GM21737 (cell line): ENCODE measurements at regions not wholly inside any gene's neighbourhood (a gene's known extent, or its start where the extent isn't known, plus 50 kb on each side); places are given as distances from the start of the nearest gene placed in this dataset.

Experiments
- ATAC-seq: cut with Tn5 transposase; IDR thresholded peaks from one replicate; pipeline ENCODE4 v1.9.1; 2021; ENCODE audit warnings: mild to moderate bottlenecking, moderate library complexity; ENCODE audit not compliant: unreplicated experiment

DNA sequence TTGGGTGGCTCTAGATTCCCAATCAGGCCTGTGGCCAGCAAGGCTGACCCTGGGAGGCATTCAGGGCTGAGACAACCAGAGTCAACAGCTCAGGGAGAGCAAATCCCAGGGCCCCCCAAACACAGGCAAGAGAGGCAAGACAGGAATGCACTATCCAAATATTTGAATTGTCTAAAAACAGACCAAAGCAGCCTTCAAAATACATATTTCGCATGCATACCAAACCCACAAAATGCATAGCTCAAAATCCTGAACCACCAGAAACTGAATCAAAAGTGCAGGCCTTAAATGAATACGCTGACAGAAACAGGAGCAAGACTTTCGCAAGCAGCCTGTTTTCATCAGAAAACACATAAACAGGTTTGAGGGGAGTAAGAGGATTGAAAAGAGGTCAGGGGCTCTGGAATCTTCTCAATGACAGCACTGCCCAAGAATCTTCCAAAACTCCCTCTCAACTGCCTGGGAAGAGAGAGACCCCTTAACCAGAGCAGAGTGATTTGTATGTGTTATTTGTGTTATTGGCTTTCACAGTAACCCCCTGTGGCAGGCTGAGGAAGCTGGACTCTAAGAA is 213.6 kb upstream of the CDH5 start:
- no peak for ATAC-seq

DNA sequence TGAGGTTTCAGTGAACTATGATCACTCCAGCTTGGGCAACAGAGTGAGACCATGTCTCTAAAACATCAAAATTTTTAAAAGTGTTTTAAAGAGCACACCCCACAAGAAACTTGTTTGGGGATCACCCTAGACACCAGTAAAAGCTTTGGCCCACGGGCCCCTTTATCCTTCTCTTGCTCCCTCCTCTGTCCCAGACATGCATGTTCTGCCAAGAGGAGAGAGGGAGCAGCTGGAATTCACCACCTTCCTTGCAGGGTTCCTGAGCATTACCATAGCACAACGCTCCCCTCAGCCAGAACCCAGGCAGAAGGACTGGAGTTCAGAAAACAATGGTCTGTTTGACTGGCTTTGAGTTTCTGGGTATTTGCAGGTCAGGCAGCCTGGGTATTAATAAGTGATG is 214.3 kb upstream of the CDH5 start:
- no peak for ATAC-seq

DNA sequence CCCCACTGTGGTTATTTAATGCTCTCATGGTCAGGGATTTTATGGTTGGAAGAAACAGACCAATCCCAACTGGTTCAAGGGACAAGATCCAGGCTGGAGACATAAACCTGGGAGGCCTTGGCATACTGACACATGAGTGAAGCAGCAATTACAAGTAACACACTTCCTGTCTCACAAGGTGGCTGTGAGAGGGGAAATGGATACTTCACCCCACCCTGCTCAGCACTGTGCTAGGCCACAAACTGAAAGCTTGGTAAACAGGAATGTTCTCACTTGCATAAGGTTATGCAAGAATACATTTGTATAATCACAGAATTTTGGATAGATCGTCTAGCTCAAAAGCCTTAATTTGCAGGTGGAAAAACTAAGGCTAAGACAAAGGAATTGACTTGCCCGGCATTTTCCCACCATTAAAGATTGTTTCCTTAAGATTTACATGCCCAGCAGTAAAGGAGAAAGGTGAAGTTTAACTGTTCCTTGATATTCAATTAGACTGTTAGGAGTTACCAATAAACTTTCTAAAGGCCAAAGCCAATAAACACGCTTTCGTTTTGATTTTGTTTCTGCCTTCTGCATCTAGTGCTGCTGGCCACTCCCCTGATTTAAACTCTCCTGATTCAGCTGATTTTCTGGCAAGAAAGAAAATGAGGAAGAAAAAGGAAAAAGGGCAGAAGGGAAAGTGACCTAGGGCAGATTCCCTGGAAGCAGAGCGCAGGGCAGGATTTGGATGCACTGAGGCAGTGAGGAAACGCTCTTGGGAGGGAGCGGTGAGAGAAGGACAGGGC is 215.6 kb upstream of the CDH5 start:
- no peak for ATAC-seq

DNA sequence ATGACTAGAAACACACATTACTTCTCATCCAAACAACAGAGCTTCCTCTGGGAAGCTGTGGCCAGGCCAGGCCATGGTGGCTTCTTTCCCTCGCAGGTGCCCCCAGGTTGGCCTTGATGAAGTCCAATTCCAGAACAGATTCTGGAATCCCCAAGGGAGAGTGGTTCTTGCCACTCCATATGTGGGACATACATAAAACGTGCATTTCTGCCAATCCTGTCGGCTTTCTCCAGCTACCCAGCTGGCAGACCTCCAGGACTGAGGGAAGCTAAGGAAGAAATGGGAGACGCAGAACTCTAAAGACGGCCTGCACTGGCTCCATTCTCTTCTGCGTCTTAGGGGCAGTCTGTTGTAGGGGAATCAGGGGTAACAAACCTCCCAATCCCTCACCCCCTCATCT is 219.2 kb upstream of the CDH5 start:
- ATAC-seq: no peak

DNA sequence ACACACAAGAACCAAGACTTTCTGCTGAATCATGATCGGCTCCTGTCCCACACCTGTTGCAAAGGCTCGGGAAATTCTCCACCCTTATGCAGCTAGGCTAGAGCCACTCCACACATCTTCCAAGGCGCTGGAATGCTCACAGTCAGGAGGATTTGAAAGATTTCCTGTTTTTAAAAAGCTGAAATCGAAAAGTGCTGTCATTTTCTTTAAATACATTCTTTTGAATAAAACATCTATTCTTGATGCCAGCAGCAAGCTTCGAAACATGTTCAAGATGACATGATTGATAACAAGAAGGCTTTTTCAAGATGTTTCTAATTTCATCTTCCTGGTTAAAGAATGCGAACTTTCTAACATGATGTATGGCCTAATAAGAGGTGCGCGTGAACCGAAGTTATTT is 219.7 kb upstream of the CDH5 start:
- ATAC-seq: no peak

DNA sequence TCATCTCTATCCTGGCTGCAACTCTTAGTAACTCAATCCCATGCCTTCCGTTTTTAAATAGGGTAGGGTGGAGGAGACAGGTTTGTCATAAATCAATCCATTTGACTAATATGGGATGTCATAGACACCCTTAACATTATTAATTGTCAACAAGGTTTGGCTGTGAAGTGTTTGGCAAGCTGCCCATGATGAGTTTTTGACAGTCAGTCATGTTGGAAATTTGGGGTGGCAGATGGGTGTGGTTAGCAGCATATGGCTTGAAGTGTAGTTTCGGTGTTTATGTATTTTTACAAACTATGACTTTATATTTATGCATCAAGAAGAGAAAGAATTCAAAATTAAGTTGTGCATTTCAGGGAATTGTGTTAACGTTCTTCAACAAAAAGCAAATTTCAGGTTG is 221.8 kb upstream of the CDH5 start:
- no peak for ATAC-seq

DNA sequence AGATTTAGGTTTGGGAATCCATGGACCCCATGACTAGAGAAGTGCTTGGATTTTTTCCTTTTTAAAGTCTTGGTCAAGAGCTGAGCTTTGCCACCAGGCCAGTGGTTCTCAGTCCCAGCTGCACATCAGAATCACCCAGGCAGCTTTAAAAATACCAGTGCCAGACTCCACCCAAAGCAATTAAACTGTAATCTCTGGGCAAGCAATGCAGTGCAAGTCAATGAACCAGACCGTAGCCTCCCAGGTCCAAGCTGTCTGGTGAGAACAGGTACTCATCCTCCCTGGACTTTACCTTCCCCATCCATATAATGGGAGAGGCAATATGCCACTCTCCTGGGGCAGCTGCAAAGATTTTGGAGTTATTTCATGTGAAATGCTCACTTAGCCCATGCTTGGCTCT is 223.1 kb upstream of the CDH5 start:
- no peak for ATAC-seq

DNA sequence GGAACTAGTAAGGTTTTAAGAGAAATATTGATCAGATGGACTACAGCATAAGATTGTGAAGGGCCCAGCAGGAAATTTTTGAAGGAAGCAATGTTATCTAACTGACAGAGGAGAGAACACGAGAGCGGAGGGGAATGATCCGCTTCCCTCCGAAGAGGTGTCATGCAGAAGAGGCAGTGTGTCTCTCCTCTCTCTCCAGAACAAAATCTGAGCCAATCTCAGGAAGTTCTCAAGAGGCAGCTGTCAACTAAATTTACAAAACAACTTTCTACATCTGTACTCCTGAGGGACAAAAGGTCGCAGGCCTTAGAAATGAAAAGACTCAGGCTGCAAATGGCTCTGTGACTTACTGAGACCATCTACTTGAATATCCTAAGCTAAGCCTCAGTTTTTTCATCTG is 224.6 kb upstream of the CDH5 start:
- ATAC-seq: no peak

DNA sequence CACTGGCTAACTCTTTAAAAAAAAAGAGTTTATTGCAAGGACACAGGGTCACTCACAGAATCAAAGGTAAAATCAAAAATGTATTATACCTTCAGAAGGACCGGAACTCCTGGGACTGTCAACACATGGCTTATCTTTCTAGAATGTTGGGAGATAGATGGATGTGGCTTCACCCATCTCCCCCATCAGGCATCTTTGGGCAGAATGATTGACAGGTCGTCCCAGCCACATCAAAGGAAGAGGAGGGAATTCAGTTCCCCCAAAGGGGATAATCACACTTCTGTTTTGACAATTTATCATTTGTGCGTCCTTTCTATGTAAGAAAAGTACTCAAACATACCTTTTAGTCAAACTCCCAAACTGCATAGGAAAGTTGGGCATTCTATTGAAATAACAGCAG is 228.6 kb upstream of the CDH5 start:
- ATAC-seq: no peak

DNA sequence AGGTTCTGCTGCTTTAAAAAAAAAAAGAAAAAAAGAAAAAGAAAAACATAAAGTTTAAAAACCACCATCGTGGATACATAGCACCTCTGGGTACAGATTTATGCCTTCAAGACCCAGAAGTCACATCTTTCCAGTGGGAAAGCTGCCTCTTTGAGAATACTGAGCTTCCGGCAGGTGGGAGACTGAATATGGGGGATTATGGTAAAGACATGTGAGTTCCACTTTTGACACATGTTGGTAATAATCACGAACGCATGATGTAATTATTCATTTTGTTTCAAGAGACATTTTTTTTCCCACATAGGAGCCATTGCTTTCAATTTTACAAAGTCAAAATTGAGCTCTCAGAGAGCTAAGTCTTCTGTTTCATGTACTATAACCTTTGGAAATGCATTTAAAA is 229.7 kb upstream of the CDH5 start:
- ATAC-seq: no peak

DNA sequence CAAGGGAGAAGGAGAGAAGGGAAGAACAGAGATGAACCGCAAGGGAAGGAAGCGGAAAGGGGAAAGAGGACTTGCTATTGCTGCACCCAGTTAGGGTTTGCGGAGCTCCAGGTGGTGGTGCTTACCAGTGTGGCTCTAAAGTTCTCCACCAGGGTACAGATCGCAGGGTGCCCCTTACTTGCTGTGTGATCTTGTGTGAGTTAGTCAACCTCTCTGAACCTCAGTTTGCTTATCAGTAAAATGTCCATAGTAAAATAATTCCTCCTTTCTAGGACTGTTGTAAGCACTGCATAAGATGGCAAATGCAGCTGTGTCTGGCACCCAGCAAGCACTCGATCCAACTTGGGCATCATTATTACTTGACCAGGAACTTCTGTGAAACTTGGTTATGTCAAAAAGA is 230.7 kb upstream of the CDH5 start:
- no peak for ATAC-seq

DNA sequence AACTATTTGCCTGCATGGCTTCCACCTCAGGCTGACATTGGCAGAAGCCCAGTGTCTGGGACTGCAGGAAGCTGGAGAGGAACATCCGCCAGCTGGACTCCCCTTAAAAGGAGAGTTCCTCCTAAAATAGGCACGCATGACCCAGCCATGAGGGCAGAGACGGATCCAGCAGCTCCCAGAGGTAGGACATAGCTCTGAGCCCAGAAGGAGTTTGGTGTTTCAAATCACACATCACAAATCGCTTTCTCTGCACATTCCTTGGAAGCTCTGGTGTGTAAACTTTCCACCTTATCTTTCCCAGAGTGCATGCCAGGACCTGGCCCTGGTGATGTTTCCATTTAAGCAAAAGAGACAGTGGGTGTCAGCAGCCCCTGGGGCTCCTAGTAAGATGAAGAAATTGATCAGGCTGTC is 231.1 kb upstream of the CDH5 start:
- ATAC-seq: no peak

DNA sequence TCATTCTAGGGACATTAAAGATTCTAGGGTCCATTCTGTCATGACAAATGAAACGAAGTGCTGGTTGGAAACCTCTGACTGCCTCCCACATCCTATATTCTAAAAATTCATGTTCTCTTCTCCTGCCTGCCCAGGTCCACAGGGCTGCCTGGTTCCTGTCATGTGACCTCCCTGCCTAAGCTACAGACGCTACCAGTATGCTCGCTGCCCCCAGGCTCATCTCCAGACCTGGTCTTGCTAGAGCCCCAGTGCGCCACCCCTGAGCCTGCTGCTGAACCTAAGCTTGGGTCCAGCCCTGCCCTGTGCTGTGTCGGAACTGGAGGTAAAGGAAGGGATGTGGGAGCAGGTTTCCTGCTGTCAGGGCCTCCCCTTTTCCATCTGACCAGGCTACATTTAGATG is 231.6 kb upstream of the CDH5 start:
- ATAC-seq: no peak

DNA sequence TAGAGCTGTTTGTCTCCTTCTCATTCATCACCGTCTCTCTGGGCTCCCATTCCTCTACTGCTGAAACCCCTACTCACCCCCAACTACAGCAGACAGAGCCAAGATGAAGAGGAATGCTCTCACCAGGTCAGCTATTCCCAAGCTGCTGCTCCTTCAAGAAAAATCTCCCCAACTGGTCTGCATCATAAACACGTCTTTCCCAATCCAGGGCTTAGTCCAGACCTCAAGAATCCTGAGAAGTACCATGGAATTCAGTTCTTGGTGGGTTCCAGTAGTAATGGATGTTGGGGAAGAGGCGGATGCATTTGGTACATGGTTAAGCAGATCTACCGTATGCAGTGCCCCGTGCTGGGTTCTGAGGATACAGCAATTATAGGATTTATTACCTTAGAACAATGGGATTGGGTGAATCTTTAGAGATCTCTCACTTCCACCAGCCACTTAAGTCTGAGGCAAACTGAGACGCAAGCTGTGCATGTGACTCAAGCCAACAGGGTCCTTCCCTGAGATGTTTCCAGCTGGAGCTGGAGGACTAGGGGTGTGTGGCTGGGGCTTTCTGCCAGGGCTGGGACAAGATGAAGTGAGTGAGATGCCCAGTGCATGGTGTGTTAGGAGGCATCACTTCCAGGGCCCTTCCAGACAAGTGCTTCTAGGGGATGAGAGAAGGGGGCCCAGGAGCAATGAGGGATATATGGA is 232.7 kb upstream of the CDH5 start:
- ATAC-seq: no peak

DNA sequence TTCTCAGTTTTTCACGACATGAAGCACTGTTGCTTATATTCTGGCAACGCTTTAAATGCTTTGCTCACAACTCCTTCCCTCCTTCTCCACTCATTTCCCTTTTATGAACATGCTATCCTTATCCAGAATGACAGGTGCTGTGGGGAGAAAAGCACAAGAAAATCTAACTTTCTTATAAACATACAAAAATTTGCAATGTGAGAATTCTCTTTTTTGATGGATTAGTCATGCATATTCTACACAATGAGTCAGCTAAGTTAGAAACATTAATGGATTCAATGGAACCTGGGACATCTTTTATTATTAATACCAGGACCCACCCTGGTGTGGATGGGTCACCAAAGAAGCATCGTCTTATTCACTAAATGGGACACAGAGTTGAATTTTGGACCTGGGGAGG is 234.6 kb upstream of the CDH5 start:
- ATAC-seq: no peak

DNA sequence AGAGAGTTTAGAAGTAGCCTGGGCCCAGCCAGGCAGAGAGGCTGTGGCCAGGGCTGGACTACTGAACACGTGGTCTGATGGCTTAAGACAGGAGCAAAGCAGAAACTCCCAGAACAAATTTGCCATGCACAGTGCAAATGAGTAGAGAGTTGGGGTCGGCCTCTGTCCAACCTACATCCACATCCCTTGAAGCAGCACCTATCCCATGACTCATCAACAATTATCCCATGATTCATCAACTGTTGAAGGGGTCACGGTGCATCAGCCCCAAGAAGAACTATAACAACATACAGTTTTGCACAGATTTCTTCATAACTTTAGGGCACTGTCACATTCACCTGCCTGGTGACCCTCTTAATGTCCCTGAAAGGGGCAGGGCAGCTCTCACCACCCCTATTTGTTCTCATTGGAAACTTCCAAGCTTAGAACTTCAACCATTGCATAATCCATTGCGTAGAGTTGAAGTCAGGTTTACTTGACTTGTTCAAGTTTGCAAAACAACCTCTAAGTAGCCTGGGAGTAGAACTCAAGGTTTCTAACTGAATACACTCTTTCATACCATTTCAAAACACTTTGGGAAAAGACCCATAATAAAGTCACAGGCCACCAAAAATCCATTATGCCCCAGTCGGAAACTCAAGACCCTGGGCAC is 235.2 kb upstream of the CDH5 start:
- no peak for ATAC-seq

DNA sequence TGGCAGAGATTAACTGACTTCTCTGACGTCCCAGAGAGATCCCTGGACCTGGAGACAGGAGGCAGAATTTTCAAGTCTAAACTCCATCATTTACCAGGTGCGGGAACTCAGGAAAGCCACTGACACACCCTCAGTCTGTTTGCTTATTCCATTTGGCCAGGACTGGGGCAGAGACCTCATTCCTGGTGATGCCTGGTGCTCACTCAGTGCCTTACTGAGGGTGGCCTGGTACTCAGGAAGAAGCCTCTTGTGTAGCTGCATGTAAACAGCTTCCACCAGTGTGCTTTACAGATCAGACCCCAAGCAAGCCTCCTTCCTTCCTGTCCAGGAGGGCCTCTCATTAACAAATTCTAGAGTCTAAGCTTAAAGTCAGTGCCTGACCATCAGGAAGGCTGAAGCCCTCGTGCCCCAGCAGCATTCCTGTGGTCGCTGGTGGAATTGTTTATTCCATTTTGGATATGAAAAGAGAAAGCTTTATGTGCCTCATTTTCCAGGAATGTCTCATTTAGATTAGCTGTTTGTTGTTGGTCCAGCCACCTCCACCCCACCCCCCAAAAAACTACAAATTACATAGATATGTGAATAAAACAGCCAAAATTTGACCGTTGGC is 236.1 kb upstream of the CDH5 start:
- no peak for ATAC-seq

DNA sequence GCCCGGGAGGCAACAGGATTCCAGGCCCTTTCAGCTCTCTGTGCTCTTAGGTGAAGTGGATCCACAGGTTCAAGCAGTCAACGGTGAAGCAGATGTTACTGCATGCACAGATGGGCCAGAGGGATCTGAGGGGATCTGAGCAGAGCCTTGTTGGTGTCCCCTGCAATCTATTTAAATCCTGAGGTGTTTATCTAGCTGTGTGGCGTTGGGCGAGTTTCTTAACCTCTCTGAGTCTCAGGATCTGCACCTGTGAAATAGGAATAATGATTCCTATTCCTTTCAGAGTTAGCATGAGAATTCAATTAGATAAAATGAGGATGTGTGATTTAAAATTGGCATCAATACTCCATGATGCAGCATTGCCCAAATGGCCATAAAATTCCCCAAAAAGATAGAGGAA is 237.3 kb upstream of the CDH5 start:
- ATAC-seq: no peak

DNA sequence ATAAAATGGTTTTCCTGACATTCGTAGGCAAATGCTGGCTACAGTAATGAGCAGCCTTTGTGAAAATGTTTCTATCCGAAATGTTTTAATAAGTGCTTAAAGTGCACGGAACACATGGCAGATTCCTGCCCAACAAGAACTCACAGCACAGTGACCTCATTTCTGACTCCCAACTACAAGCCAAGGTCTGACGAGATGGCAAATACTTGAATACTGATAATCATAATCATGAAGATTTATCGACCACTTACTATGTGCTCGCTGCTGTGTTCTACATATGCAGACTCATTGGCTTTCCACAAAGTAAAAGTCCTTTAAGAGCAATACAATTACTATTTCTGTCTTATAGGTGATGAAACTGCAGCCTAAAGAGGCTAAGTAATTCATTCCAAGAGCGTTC is 238.1 kb upstream of the CDH5 start:
- ATAC-seq: no peak

DNA sequence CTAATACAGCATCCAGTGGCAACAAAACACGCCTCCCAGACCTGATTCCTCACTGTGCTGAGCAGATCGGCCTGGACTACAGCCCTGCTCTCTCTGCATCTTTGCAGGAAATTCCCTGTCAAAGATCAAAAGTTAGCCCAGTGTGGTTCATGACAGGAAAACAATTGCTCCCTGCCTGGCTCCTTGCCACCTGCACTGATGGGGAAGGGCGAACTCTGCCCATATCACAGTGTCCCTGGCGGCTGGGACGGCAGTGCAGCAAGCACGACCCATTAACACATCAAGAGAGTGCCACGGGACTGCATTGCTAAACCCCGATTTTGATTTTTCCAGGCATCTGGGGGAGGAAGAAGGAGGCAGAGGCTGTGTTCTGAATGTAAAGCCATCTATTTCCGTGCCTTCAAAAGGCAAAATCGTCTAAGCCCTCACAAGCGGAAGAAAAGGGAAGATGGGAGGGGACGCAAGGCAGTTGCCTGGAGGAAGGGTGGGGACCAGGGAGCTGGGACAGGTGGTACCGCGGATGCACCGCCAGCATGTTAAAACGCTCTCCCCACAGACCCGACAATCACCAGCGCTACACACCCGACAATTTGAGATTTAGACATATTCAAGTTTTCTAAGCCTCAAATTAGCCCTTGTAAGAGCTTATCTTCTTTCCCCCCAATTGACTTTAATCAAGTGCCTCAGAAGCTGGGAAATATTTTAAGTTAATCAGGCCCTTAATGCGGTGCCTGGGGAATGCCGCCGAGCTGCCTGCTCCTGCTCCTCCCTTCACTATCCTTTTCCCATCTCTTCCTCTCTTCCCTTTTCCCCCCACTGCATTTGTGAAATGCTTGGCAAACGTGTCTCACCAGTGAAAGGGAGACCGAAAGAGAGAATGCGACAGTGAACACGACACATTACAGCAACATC is 238.8 kb upstream of the CDH5 start:
- ATAC-seq: no peak
